CD14-positive monocyte (primary cell): ENCODE measurements at regions not wholly inside any gene's neighbourhood (a gene's known extent, or its start where the extent isn't known, plus 50 kb on each side); places are given as distances from the start of the nearest gene placed in this dataset.

Experiments
- DNase-seq, 3 donors: peaks; one replicate each; pipeline ENCODE4 v3.0.0-alpha.2; 2011 to 2022
- H2AFZ ChIP-seq: 2 replicates; pipeline ENCODE4 v1.6.0; 2012; ENCODE audit warnings: mild to moderate bottlenecking, low read depth, low read length, inconsistent platforms; ENCODE audit not compliant: insufficient read depth, poor library complexity, severe bottlenecking
- H3K27ac ChIP-seq, 2 donors: 1 replicate in 1 of 2; 2 replicates in 1 of 2; pipeline ENCODE4 v1.5.1; 2012 to 2013; ENCODE audit warnings: low read length in 2 of 2, control low read depth in 1 of 2, inconsistent platforms in 1 of 2, low read depth in 1 of 2, mild to moderate bottlenecking in 1 of 2
- H3K27me3 ChIP-seq, 2 donors: one replicate each; pipeline versions ENCODE4 v1.6.0 to v1.6.1; 2011 to 2013; ENCODE audit warnings: low read length in 2 of 2; ENCODE audit not compliant: control insufficient read depth in 2 of 2, insufficient read depth in 2 of 2
- H3K36me3 ChIP-seq, 2 donors: replicated peaks in 1 of 2; 1 replicate in 1 of 2; 2 replicates in 1 of 2; pipeline versions ENCODE4 v1.5.1 to v1.6.1; 2012 to 2013; ENCODE audit warnings: low read length in 2 of 2, control low read depth in 1 of 2, inconsistent platforms in 1 of 2, mild to moderate bottlenecking in 1 of 2; ENCODE audit not compliant: insufficient read depth in 2 of 2, control insufficient read depth in 1 of 2
- H3K4me1 ChIP-seq, 2 donors: 1 replicate in 1 of 2; 2 replicates in 1 of 2; pipeline versions ENCODE4 v1.5.1 to v1.6.1; 2012 to 2013; ENCODE audit warnings: low read length in 2 of 2, control low read depth in 1 of 2, inconsistent platforms in 1 of 2, mild to moderate bottlenecking in 1 of 2, moderate library complexity in 1 of 2; ENCODE audit not compliant: insufficient read depth in 2 of 2, control insufficient read depth in 1 of 2
- H3K4me2 ChIP-seq: replicated peaks from 2 replicates; pipeline ENCODE3; 2012; ENCODE audit warnings: low read length, moderate library complexity, mild to moderate bottlenecking; ENCODE audit not compliant: poor library complexity, severe bottlenecking; ENCODE audit errors: extremely low read depth
- H3K4me3 ChIP-seq, 3 experiments: fragments of 200-600 bp in 1 of 3; sonication (generic) in 1 of 3; replicated peaks in 1 of 3; 1 replicate in 2 of 3; 2 replicates in 1 of 3; pipeline ENCODE4 v1.5.1; 2011 to 2013; ENCODE audit warnings: low read length in 3 of 3, mild to moderate bottlenecking in 3 of 3, control low read depth in 2 of 3, low read depth in 2 of 3, inconsistent platforms in 1 of 3, moderate library complexity in 1 of 3
- H3K79me2 ChIP-seq: 2 replicates; pipeline ENCODE4 v1.6.0; 2012; ENCODE audit warnings: mild to moderate bottlenecking, control low read depth, inconsistent platforms, low read length, moderate library complexity; ENCODE audit not compliant: insufficient read depth
- H3K9ac ChIP-seq: 2 replicates; pipeline ENCODE4 v1.6.0; 2017; ENCODE audit warnings: low read length, mild to moderate bottlenecking; ENCODE audit not compliant: insufficient read depth, poor library complexity, severe bottlenecking
- H3K9me3 ChIP-seq, 2 donors: replicated peaks in 1 of 2; 1 replicate in 1 of 2; 2 replicates in 1 of 2; pipeline versions ENCODE4 v1.5.1 to v1.6.1; 2012 to 2013; ENCODE audit warnings: low read length in 2 of 2, control low read depth in 1 of 2; ENCODE audit not compliant: control insufficient read depth in 1 of 2, insufficient read depth in 1 of 2
- H4K20me1 ChIP-seq: 2 replicates; pipeline ENCODE4 v1.6.0; 2012; ENCODE audit warnings: mild to moderate bottlenecking, low read length, control low read depth, moderate library complexity; ENCODE audit not compliant: insufficient read depth
- H3K27ac Mint-ChIP-seq, 7 donors: one replicate each; pipeline ENCODE4 v1.8.0; 2020; ENCODE audit warnings: mild to moderate bottlenecking in 7 of 7, mixed read lengths in 7 of 7, moderate library complexity in 6 of 7, inconsistent platforms in 2 of 7
- H3K27me3 Mint-ChIP-seq, 3 donors: one replicate each; pipeline ENCODE4 v1.8.0; 2021 to 2022; ENCODE audit warnings: low read depth in 3 of 3, mild to moderate bottlenecking in 3 of 3, mixed read lengths in 3 of 3, moderate library complexity in 3 of 3, inconsistent platforms in 1 of 3
- H3K36me3 Mint-ChIP-seq, 2 donors: one replicate each; pipeline ENCODE4 v1.8.0; 2020; ENCODE audit warnings: mixed read lengths in 2 of 2, inconsistent platforms in 1 of 2, mild to moderate bottlenecking in 1 of 2
- H3K4me1 Mint-ChIP-seq: one replicate; pipeline ENCODE4 v1.8.0; 2020; ENCODE audit warnings: mild to moderate bottlenecking, mixed read lengths
- H3K4me3 Mint-ChIP-seq, 2 donors: one replicate each; pipeline ENCODE4 v1.8.0; 2020; ENCODE audit warnings: mild to moderate bottlenecking in 2 of 2, mixed read lengths in 2 of 2, moderate library complexity in 1 of 2
- H3K9me3 Mint-ChIP-seq, 7 donors: one replicate each; pipeline ENCODE4 v1.8.0; 2020 to 2022; ENCODE audit warnings: mixed read lengths in 7 of 7, mild to moderate bottlenecking in 6 of 7, moderate library complexity in 6 of 7, inconsistent platforms in 2 of 7
- CTCF ChIP-seq: fragments of 200-600 bp; IDR thresholded peaks from one replicate; pipeline ENCODE4 v1.8.0; 2022; ENCODE audit warnings: antibody characterized with exemption, mild to moderate bottlenecking
- WGBS: methylation state at CpG from one replicate; pipeline ENCODE4 v1.1.5; 2013; ENCODE audit warnings: missing lambda C conversion rate; ENCODE audit not compliant: insufficient coverage; 5-methylcytosine and 5-hydroxymethylcytosine counted together
- intact Hi-C, 2 donors: fragments of 100-400 bp; cut with micrococcal nuclease; formaldehyde crosslinking; loops; one replicate each; pipeline versions ENCODE4 v1.15.0 to v1.15.1; 2023

- H3K4me3 Mint-ChIP-seq: no peak overlapping the region
- peaks cover 0 to 5% of the 10 kb centered on the region in 2 donors for H3K9me3 ChIP-seq
- no peaks in the 10 kb centered on the region for H3K36me3 ChIP-seq
- no peak overlapping the region for H3K27ac Mint-ChIP-seq
- peaks cover 0 to 8% (median 4%) of the 10 kb centered on the region in 7 donors for H3K9me3 Mint-ChIP-seq
- H3K36me3 Mint-ChIP-seq: no peaks in the 10 kb centered on the region
- H3K4me1 ChIP-seq: no peaks in the 10 kb centered on the region
- H3K4me1 Mint-ChIP-seq: no peaks in the 10 kb centered on the region
- H3K27me3 ChIP-seq: no peaks in the 10 kb centered on the region
- no peak overlapping the region for H3K4me3 ChIP-seq
- 100% methylated on average over 1 of the region's 2 CpGs for WGBS
- H4K20me1 ChIP-seq: no peaks in the 10 kb centered on the region
- no peak overlapping the region for H3K4me2 ChIP-seq
- H3K27ac ChIP-seq: no peak overlapping the region
- no peak for TF ChIP-seq CTCF
- intact Hi-C loops: no loop called here
- H3K9ac ChIP-seq: no peak overlapping the region
- no peak for DNase-seq
- H3K79me2 ChIP-seq: no peaks in the 10 kb centered on the region
- peaks cover 0 to 1% (median 0%) of the 10 kb centered on the region in 3 donors for H3K27me3 Mint-ChIP-seq
- H2AFZ ChIP-seq: no peak overlapping the region
Measured at GRCh38 chr4:101421386-101421785, 74.1 kb upstream of the PPP3CA start.

GRCh38 chr4:101420661-101421060 is 73.3 kb upstream of the PPP3CA start:
- H3K4me1 Mint-ChIP-seq: no peaks in the 10 kb centered on the region
- Histone ChIP-seq H3K27me3 (no peaks in the 10 kb centered on the region), H3K9me3 (peaks cover 0 to 9% of the 10 kb centered on the region in 2 donors), H3K4me1 (no peaks in the 10 kb centered on the region), H4K20me1 (no peaks in the 10 kb centered on the region), H2AFZ (no peak overlapping the region), H3K9ac (no peak overlapping the region), H3K79me2 (no peaks in the 10 kb centered on the region), H3K36me3 (no peaks in the 10 kb centered on the region), H3K27ac (no peak overlapping the region), H3K4me3 (no peak overlapping the region), H3K4me2 (no peak overlapping the region)
- H3K4me3 Mint-ChIP-seq: no peak overlapping the region
- DNase-seq: no peak
- no peak for TF ChIP-seq CTCF
- H3K27me3 Mint-ChIP-seq: peaks cover 0 to 1% (median 0%) of the 10 kb centered on the region in 3 donors
- H3K27ac Mint-ChIP-seq: no peak overlapping the region
- intact Hi-C loops: no loop called here
- H3K36me3 Mint-ChIP-seq: no peaks in the 10 kb centered on the region
- H3K9me3 Mint-ChIP-seq: peaks cover 0 to 9% (median 5%) of the 10 kb centered on the region in 7 donors
